HG03196 (cell line): ENCODE measurements at regions not wholly inside any gene's neighbourhood (a gene's known extent, or its start where the extent isn't known, plus 50 kb on each side); places are given as distances from the start of the nearest gene placed in this dataset.

Experiments used
- ATAC-seq: cut with Tn5 transposase; IDR thresholded peaks from one replicate; pipeline ENCODE4 v1.9.1; 2021; ENCODE audit not compliant: unreplicated experiment

- no peak for ATAC-seq
Measured at GRCh38 chr2:45180779-45181178, 171.5 kb upstream of the SIX2 start.

- ATAC-seq = no peak
Measured at GRCh38 chr2:45180033-45180746, 170.9 kb upstream of the SIX2 start.

GRCh38 chr2:45178854-45179253, 169.6 kb upstream of the SIX2 start:
- ATAC-seq = no peak

- ATAC-seq = no peak
Measured at GRCh38 chr2:45178359-45178758, 169.1 kb upstream of the SIX2 start.

GRCh38 chr2:45177870-45178269, 168.6 kb upstream of the SIX2 start:
- ATAC-seq = no peak

GRCh38 chr2:45176390-45176789, 167.1 kb upstream of the SIX2 start:
- ATAC-seq = no peak

GRCh38 chr2:45173513-45173912, 164.3 kb upstream of the SIX2 start:
- no peak for ATAC-seq

GRCh38 chr2:45172760-45173392, 163.6 kb upstream of the SIX2 start:
- ATAC-seq = no peak

GRCh38 chr2:45172142-45172541, 162.9 kb upstream of the SIX2 start:
- ATAC-seq = no peak

- ATAC-seq = no peak
Measured at GRCh38 chr2:45171136-45171501, 161.9 kb upstream of the SIX2 start.

GRCh38 chr2:45170191-45171135, 161.2 kb upstream of the SIX2 start:
- no peak for ATAC-seq

GRCh38 chr2:45169339-45170190, 160.3 kb upstream of the SIX2 start:
- no peak for ATAC-seq

- ATAC-seq = no peak
Measured at GRCh38 chr2:45168711-45169338, 159.6 kb upstream of the SIX2 start.

GRCh38 chr2:45167920-45168629, 158.8 kb upstream of the SIX2 start:
- ATAC-seq = no peak

GRCh38 chr2:45166229-45166890, 157.1 kb upstream of the SIX2 start:
- ATAC-seq = no peak

- ATAC-seq = no peak
Measured at GRCh38 chr2:45162711-45163110, 153.5 kb upstream of the SIX2 start.

- no peak for ATAC-seq
Measured at GRCh38 chr2:45156605-45157004, 147.4 kb upstream of the SIX2 start.

- ATAC-seq = no peak
Measured at GRCh38 chr2:45154606-45155155, 145.4 kb upstream of the SIX2 start.

- no peak for ATAC-seq
Measured at GRCh38 chr2:45154144-45154543, 144.9 kb upstream of the SIX2 start.
